A673 (cell line): ENCODE measurements at regions not wholly inside any gene's neighbourhood (a gene's known extent, or its start where the extent isn't known, plus 50 kb on each side); places are given as distances from the start of the nearest gene placed in this dataset.

Source experiments
- BruUV-seq: library from RNA; stranded (reverse); fragments of 400-500 nt; replicated peaks from 2 replicates; lab custom pipeline; 2021; lab: Mats Ljungman, UMichigan
- CTCF ChIA-PET: fragments of 300-600 bp; sonication (Branson Sonifier 250); formaldehyde crosslinking; loops from one replicate; lab custom pipeline; 2022; ENCODE audit warnings: antibody characterized with exemption; lab: Charles Lee
- POLR2A ChIA-PET: fragments of 300-600 bp; sonication (Branson Sonifier 250); formaldehyde crosslinking; loops from one replicate; lab custom pipeline; 2022; ENCODE audit warnings: antibody characterized with exemption; ENCODE audit not compliant: low non-redundant PET; lab: Charles Lee
- DNase-seq: peaks from one replicate; pipeline ENCODE4 v3.0.0-alpha.2; 2015; ENCODE audit warnings: low spot score
- H3K27ac ChIP-seq: fragments of 200-600 bp; sonication (generic); 2 replicates; pipeline ENCODE4 v1.5.1; 2016; ENCODE audit warnings: mixed run types, low read depth, mild to moderate bottlenecking, mixed read lengths, antibody characterized with exemption, low read length; ENCODE audit not compliant: poor library complexity, severe bottlenecking
- H3K27me3 ChIP-seq: fragments of 200-600 bp; sonication (generic); replicated peaks from 2 replicates; pipeline ENCODE4 v1.6.1; 2017; ENCODE audit warnings: mixed run types, low read depth, mild to moderate bottlenecking, mixed read lengths, antibody characterized with exemption, low read length; ENCODE audit not compliant: insufficient read depth, poor library complexity
- H3K36me3 ChIP-seq: fragments of 200-600 bp; sonication (generic); 2 replicates; pipeline ENCODE4 v1.6.1; 2016; ENCODE audit warnings: mixed run types, mild to moderate bottlenecking, mixed read lengths, antibody characterized with exemption, low read length; ENCODE audit not compliant: insufficient read depth, poor library complexity, severe bottlenecking
- H3K4me1 ChIP-seq: fragments of 200-600 bp; sonication (generic); 2 replicates; pipeline ENCODE4 v1.6.1; 2017; ENCODE audit warnings: mixed run types, mild to moderate bottlenecking, mixed read lengths, antibody characterized with exemption, low read length; ENCODE audit not compliant: insufficient read depth, poor library complexity, severe bottlenecking
- H3K4me3 ChIP-seq: fragments of 200-600 bp; sonication (generic); 2 replicates; pipeline ENCODE4 v1.5.1; 2016; ENCODE audit warnings: low read depth, mixed run types, mild to moderate bottlenecking, mixed read lengths, low read length; ENCODE audit not compliant: poor library complexity, severe bottlenecking
- H3K9me3 ChIP-seq: fragments of 200-600 bp; sonication (generic); 2 replicates; pipeline ENCODE4 v1.6.1; 2016; ENCODE audit warnings: mixed run types, low read depth, mild to moderate bottlenecking, mixed read lengths, antibody characterized with exemption, low read length; ENCODE audit not compliant: poor library complexity, severe bottlenecking
- CTCF ChIP-seq: fragments of 300-800, 200-600 bp; sonication (generic); conservative IDR thresholded peaks from 2 replicates; pipeline ENCODE4 v1.5.1; 2017; ENCODE audit warnings: low read depth, mild to moderate bottlenecking, antibody characterized with exemption, low read length, moderate library complexity, mixed read lengths
- EZH2 ChIP-seq: fragments of 200-600 bp; sonication (generic); IDR thresholded peaks from 2 replicates; pipeline ENCODE4 v1.6.1; 2017; ENCODE audit warnings: borderline replicate concordance, low read depth, mild to moderate bottlenecking, mixed read lengths, antibody characterized with exemption, low read length; ENCODE audit not compliant: poor library complexity, severe bottlenecking
- intact Hi-C: fragments of 100-400 bp; cut with micrococcal nuclease; formaldehyde crosslinking; loops from one replicate; pipeline ENCODE4 v1.10.0; 2022; ENCODE audit not compliant: unreplicated experiment

GRCh38 chr20:17884307-17885003, 84.1 kb downstream of the SNX5 start:
- BruUV-seq: no TSS peak
- no peak overlapping the region for H3K4me3 ChIP-seq
- no peaks in the 10 kb centered on the region for H3K4me1 ChIP-seq
- TF ChIP-seq CTCF: 0 out of 2 replicates have a peak, but pooled peaks have one; percentile 1
- no peak for TF ChIP-seq EZH2
- no peaks in the 10 kb centered on the region for H3K36me3 ChIP-seq
- no peak overlapping the region for H3K27ac ChIP-seq
- no peaks in the 10 kb centered on the region for H3K27me3 ChIP-seq
- ChIA-PET CTCF (no interaction called here), POLR2A (interaction anchor here (0.6 kb wide), 1 partner anchor 11 kb away, joined by 3 read pairs; no protein-coding TSS in a partner anchor)
- no peak for DNase-seq
- H3K9me3 ChIP-seq: no peaks in the 10 kb centered on the region
- intact Hi-C loops: no loop called here

- no peak overlapping the region for H3K4me3 ChIP-seq
- no TSS peak for BruUV-seq
- H3K9me3 ChIP-seq: no peaks in the 10 kb centered on the region
- no peaks in the 10 kb centered on the region for H3K36me3 ChIP-seq
- ChIA-PET POLR2A (interaction anchor here (0.6 kb wide), 1 partner anchor 10 kb away, joined by 3 read pairs; no protein-coding TSS in a partner anchor), CTCF (no interaction called here)
- H3K4me1 ChIP-seq: peaks cover 2% of the 10 kb centered on the region
- TF ChIP-seq EZH2 (no peak), CTCF (0 out of 2 replicates have a peak, but pooled peaks have one; percentile 26)
- no peak for DNase-seq
- intact Hi-C loops: no loop called here
- no peak overlapping the region for H3K27ac ChIP-seq
- H3K27me3 ChIP-seq: no peaks in the 10 kb centered on the region
Measured at GRCh38 chr20:17883592-17884306, 84.8 kb downstream of the SNX5 start.

- intact Hi-C loops: no loop called here
- no peak for DNase-seq
- ChIA-PET CTCF (no interaction called here), POLR2A (no interaction called here)
- no peaks in the 10 kb centered on the region for H3K9me3 ChIP-seq
- H3K27me3 ChIP-seq: no peaks in the 10 kb centered on the region
- no peak overlapping the region for H3K4me3 ChIP-seq
- TF ChIP-seq EZH2 (no peak), CTCF (no peak)
- no peaks in the 10 kb centered on the region for H3K36me3 ChIP-seq
- no TSS peak for BruUV-seq
- H3K4me1 ChIP-seq: peaks cover 7% of the 10 kb centered on the region
- no peak overlapping the region for H3K27ac ChIP-seq
Measured at GRCh38 chr20:17882834-17883591, 85.6 kb downstream of the SNX5 start.
